Sciatic nerve (tissue), 2 donors: ENCODE measurements at regions not wholly inside any gene's neighbourhood (a gene's known extent, or its start where the extent isn't known, plus 50 kb on each side); places are given as distances from the start of the nearest gene placed in this dataset.
"Not testable (repeated sequence)": the region's sequence is repeated elsewhere in the genome, so short reads cannot be mapped to it uniquely, and the experiment has no call there.

Source experiments
- ATAC-seq: fragments of 200-7000 bp; cut with Tn5 transposase; one replicate; pipeline ENCODE4 v1.9.1; 2020; ENCODE audit warnings: mild to moderate bottlenecking, moderate library complexity
- DNase-seq: peaks from one replicate; pipeline ENCODE4 v3.0.0-alpha.2; 2020; ENCODE audit warnings: low spot score
- intact Hi-C: fragments of 100-400 bp; cut with DNase I; formaldehyde crosslinking; loops from one replicate; pipeline ENCODE4 v1.14.2; 2022
- donor health status: DM: no; HTN: no; CAD: no.
- donor health status: DM: no; HTN: no; CAD: no.

DNA sequence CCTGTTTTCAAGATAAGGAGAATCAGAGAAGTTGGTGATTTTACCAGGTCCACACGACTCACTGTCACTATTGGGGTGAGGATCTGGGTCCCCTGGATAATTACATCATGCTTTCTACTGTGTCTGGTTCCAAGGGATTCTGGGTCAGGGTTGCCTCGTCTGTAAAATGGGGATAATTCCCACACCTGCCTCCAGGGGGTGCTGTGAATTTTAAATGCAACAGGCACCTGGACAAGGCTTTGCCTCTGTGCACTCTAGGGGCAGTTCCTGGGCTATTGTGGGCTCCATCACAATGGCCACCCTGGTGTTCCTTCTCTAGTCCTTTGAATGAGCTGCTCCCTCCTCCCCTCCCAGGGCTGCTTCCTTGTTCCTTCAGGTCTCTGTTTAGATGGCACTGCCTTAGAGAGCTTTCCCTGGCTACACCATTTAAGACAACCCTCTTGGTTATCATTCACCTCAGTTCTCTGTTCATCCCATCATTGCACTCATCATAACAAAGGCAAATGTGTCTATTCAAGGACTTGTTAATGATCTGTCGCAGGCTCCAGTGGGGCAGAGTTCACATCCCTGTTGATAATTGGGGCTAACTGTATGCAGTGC, 178.6 kb downstream of the MIAT start:
- intact Hi-C loops, result no loop called here
- DNase-seq (no peak), ATAC-seq (peak; percentile 45)

DNA sequence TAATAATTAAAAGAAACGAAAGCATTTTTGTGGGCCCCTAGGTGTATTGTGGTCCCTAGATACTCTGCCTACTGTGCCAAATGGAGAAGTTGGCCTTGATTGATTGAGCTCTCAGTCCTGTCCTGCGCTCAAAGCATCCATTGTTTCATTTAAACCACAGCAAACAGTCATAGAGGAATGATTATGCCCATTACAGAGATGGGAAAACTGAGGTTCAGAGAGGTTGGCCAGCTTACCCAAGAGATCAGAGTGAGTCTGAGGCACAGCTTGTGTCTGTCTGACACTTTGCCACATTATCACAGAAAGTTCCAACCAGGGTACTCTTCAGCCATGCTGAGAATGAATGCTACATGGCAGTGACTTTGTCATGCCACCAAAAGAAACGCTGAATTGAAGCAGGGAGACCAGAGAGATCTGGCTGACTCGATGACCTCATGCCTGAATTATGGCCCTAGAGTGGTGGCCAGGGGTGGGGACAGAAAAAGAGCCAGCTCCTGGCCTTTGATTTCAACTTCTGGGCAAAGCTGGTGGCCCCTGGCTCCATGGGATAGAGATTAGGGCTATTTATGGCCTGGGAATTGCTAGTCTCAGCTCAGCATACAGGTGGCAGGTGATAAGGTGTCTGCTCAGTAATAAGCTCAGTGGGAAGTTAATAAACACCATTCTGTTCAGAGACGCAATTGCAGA, 180.5 kb downstream of the MIAT start:
- ATAC-seq, result no peak
- no peak for DNase-seq
- intact Hi-C loops, result no loop called here

DNA sequence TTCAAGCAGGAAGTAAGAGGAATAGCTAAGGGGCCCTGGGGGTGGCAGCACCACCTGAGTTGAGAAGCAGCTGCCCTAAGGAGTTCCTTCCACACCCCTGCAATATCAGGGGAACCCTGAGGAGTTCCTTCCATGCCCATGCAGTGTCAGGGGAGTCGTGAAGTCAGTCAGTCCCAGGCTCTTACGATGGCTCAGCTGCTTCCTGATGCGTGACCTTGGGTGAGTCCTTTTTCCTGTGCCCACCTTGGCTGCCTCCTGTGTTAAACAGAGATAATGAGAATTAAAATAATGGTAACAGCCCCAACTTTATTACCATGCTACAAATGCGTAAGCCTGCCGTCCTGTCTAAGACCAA, 181.1 kb downstream of the MIAT start:
- no peak for DNase-seq
- no peak for ATAC-seq
- intact Hi-C loops, result no loop called here

DNA sequence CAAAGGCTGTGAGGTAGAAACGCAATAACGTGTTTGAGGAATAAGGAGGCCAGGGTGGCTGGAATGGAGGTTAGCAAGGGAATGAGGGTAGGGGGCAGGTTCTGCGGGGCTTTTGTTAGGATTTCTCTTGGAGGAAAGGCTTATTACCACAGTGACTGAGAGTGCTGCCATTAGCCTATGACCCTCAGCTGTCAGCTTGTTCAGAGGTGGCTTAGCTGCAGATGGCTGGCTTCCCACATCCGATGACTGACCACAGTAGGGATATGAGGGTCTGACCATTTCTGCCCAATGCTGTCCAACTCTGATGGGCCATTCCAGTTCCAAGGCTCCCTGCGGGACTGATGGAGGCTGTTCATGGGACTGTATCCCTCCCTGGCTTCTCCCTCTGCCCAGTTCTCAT, 181.8 kb downstream of the MIAT start:
- intact Hi-C loops, result no loop called here
- no peak for DNase-seq
- no peak for ATAC-seq

DNA sequence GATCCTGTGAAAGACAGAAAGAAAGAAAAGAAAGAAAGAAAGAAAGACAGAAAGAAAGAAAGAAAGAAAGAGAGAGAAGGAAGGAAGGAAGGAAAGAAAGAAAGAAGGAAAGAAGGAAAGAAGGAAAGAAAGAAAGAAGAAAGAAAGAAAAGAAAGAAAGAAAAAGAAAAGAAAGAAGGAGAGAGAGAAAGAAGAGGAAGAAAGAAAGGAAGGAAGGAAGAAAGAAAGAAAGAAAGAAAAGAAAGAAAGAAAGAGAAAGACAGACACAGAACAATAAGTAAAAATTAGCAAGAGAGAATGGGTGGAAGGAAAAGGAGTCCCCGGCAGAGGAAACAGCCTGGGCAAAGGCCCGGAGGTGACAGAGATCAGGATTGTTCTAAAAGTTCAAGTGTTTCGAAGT, 183.4 kb downstream of the MIAT start:
- DNase-seq, ATAC-seq, intact Hi-C loops: not testable (repeated sequence)

DNA sequence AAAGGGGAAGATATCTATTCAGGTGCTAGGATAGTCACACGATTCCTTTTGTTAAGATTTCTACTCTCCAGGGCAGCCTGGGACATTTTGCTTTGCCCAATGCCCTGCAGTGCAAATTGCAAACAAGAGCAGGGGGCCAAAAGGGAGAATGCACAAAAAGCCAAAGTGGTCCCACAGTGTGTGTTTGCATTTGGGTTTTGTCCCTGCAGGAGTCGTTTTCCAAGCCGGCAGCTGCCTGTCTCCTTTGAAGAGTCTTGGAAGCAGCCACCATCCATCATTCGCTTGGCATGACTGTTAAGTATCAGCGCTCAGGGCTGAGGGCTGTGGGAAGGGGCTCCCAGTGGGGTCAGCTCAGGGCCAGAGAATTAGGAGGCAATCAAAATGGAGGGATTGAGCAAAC, 184.7 kb downstream of the MIAT start:
- ATAC-seq (no peak), DNase-seq (no peak)
- intact Hi-C loops, result no loop called here

DNA sequence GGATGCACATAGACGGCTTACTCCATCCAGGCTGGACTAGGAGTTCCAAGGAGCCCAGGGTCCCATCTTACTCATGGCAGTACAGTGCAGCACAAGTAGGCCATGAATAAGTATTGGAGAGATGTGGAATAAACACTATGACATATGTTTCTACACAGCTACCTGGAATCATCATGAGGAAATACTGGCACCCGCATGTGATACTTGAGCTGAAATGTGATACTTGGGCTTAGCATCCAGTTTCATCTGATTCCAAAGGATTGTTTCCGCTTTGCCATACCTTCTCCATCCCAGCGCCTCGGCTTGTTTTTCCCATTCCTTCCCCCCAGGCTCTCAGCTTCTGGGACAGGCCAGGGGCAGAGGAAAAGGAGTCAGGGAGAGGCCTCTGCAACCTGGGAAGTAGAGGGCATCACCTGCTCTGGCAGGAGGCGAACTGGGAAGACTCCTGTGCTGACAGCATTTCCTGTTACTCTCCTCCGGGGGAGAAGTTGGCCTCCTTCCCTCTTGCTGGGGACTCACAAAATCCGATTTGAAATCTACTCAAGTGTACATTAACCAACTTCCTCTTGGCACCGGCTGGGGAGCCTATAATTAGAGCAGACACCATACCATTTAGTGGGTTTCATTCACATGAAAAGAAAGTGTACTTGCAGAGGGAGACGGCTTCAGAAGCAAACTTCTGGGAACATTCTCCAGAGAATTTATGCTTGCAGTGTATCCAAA, 187.8 kb downstream of the MIAT start:
- intact Hi-C loops, result no loop called here
- no peak for DNase-seq
- no peak for ATAC-seq

DNA sequence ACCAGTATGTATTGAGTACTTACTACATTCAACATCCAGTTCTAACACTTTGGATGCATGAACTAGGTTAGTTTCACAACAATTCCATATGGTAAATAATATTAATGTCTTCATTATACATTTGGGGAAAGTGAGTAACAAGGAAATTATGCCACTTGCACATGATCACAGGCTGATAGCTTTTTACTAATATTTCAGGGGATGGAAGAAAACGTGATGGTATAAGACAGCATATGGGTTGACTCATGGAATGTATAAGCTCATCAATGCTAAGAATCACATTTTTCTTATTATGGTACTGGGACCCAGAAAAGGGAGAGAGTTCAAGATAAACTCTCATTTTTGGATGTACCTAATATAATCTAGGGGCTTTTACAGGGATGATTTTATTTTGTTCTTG, 188.7 kb downstream of the MIAT start:
- intact Hi-C loops, result no loop called here
- no peak for ATAC-seq
- DNase-seq, result no peak

DNA sequence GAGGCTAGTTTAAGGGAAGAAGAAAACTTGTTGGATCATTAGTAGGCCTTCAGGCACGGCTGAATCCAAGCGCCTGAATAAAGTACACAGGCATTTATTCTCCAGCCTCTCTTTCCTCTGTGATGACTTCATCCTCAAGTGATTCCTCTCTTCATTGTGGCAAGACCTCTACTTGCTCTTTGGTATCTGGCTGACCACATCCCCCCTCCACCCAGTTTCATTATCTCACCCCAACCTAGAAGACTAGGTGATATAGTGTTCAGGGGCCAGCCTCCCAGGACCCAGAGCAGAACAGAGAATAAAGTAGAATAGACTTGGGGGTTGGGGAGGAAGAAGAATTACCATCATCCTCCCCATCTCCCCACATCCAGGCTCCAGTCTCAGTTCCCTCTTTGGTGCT, 189.3 kb downstream of the MIAT start:
- no peak for ATAC-seq
- intact Hi-C loops, result no loop called here
- no peak for DNase-seq

DNA sequence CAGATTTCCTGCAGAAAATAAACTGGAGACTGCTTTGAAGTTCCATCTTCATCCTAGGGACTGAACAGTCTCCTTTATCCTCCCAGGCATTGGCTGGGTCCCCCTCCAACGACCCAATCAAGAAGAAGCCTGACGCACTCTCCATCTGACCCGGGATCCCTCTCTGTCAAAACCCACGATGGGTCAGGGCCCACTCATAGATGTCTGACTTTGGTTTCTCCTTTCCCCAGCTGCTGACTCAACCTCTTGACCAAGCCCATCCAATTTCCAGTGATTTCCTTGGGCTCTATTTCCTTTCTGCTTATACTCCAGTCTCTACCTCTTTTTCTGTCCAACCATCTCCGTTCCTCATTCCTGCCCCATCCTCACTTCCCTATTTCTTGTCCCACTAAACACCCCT, 189.7 kb downstream of the MIAT start:
- DNase-seq, result no peak
- intact Hi-C loops, result no loop called here
- no peak for ATAC-seq

DNA sequence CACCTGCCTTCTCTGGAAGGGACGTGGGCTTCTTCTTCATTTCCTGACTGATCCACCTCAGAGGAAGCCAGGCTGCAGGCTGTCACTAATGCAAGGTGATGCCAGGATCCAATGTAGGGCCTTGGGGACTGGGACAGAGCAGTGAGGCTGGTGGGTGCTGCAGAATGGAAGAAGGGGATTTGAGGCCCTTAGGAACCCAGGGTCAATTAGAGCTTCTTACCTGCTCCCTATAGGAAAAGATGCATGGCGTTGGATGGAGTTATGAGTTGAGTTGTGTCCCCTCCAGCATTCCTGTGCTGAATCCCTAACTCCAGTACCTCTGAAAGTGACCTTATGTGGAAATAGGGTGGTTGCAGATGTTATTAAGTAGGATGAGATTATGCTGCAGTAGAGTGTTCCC, 190.4 kb downstream of the MIAT start:
- no peak for DNase-seq
- intact Hi-C loops, result no loop called here
- ATAC-seq, result no peak

DNA sequence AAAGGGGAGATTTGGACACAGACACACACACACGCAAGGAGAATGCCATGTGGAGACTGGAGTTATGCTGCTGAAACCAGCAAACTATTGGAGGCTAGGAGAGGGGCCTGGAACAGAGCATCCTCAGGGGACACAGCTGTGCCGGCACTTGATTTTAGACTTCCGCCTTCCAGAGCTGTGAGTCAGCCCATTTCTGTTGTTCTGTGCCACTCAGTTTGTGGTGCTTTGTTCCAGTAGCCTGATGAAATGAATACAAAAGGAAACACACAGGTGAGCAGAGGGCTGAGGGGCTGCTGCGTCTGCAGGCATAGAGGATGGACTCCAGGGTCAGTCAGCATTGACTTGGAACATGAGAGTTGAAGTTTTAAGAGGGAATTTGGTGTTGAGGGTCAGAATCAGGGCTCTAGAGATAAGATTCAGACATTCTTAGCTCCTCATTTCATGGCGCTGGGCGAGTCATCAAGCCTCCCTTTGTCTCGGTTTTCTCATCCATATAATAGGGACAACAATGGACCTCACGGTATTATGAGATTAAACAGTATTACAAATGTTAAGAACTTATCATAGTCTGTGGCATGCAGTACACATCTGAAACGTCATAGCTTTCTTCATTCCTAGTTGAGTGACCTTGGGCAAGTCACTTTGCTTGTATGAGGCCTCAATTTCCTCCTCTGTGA, 191.0 kb downstream of the MIAT start:
- intact Hi-C loops, result no loop called here
- ATAC-seq, result peak; percentile 51
- DNase-seq, result no peak

DNA sequence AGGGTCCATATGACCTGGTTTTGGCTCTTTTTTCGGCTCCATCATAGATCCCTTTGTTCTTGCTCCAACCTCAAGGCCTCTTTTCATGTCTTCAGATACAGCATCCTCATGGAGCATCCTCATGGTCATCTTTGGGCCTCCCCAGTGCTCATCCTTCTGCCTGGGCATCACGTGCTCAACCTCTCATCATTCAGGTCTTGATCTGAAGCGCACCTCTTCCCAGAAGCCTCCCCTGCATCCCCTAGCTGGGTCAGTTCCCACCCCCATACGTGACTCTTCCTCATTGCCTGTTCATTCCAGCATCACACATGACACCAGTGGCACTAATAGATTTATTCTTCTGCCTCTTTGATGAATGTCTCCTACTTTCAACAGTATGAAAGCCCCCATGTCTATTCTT, 192.2 kb downstream of the MIAT start:
- ATAC-seq, result no peak
- no peak for DNase-seq
- intact Hi-C loops, result no loop called here

DNA sequence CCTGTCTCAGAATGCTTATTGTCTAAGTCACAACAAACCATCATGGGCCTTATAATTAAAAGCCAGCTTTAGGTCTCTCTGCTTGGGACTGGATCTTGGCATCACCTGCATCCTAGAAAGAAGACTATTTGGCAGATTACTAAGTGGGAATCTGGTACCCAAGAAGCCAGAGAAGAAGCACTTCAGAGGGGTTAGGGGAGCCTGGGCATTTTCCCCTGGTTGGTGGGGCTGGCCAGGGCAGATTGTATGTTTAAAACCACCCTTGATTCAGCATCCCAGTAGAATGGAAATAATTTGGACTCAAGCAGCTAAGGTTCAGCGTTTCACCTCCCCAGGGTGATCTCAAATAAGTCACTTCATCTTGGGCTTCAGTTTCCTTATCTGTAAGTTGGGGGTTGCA, 193.7 kb downstream of the MIAT start:
- intact Hi-C loops, result no loop called here
- DNase-seq, result no peak
- ATAC-seq, result no peak

DNA sequence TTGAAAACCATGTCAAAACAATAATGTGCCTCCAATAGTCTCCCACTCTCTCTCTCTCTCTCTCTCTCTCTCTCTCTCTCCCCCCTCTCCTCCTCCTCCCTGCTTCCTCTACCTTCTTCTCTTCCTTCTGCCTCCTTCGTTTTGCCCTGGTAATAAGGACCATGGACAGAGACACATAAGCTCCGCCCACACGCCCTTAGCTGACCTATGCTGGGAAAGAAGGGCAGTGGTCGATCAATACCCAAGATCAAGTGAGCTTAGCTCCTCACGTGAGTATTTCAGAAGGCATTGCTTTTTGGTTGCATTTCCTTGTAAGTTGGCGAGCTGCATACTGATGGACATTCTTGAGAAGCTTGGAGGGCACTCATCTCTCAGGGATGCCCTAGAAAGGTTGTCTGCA, 194.8 kb downstream of the MIAT start:
- DNase-seq (no peak), ATAC-seq (no peak)
- intact Hi-C loops, result no loop called here

DNA sequence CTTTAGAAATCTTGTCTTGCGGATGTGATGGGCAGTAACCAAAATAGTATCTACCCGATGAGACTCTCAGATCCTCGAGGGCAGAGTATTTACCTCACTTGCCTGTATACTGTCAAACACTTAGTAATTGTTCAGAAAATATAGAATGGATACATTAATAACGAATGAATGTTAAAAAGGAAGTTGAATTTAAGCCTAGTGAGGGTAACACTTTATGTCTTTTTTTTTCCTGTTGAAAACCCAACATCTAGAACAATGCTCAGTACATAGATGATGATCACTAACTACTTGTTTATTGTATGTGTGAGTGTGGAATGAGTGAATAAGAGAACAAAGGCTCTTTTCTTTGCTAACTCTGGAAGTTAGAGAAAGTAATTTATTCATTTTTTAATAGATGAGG, 195.7 kb downstream of the MIAT start:
- no peak for ATAC-seq

DNA sequence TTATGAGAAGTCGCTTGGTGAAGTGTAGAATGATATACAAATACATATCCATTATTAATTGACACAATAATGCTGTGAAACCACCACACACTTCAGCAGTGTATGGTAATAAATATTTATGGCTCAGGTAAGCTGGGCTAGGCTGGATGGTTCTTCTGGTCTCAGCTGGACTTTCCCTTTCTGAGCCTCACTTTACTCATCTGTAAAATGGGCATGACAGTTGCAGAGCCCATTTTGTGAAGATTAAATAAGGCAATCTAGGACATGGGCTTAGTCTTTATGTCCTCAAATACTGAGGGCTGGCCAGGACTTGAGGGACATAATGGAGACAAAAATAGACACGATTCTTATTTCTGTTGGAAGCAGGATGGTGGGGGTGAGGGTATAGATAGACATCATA, 196.1 kb downstream of the MIAT start:
- DNase-seq (no peak), ATAC-seq (no peak)
- intact Hi-C loops, result no loop called here

More for the DNA sequence above, 195.7 kb downstream of the MIAT start:
- intact Hi-C loops, result no loop called here
- no peak for DNase-seq

DNA sequence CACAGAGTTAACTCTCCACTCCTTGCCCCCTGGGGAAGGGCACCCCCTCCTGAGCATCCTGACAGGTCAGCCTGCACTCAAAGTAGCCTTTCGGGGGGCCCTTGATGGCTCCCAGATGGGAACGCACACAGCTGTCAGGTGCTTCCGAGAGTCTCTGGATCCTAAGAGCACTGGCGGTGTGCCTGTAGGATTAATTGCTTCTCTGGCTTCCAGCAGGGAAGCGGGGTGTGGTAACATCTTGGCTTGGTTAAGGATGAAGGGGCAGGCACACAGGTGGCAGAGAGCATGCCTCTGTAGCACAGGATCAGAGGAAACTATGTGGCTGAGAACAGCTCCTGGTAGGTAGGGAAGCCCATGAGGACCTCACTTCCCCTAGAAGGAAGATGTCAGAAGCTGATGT, 199.8 kb downstream of the MIAT start:
- DNase-seq (no peak), ATAC-seq (no peak)
- intact Hi-C loops, result no loop called here

DNA sequence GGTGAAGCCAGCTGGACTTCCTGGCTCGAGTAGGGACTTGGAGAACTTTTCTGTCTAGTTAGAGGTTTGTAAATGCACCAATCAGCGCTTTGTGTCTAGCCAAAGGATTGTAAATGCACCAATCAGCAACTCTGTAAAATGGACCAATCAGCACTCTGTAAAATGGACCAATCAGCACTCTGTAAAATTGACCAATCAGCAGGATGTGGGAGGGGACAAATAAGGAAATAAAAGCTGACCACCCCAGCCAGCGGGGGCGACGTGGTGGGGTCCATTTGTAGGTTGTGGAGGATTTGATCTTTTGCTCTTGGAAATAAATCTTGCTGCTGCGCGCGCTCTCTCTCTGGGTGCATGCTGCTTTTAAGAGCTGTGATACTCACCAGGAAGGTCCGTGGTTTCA, 202.9 kb downstream of the MIAT start:
- intact Hi-C loops, result no loop called here
- DNase-seq, result no peak
- ATAC-seq, result no peak

DNA sequence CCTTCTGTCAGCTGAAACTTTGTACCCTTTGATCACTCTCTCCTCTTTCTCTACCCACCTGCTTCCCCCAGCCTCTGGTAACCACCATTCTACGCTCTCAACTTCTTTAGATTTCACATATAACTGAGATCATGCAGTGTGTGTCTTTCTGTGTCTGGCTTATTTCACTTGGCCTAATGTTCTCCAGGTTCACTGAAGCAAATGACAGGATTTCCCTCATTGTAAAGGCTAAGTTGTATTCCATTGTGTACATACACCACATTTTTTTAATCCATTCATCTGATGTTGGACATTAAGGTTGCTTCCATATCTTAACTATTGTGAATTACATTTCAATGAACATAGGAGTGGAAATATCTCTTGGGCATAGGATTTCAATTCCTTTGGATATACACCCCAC, 207.6 kb downstream of the MIAT start:
- intact Hi-C loops, result no loop called here
- ATAC-seq (no peak), DNase-seq (no peak)
